HEK293 (cell line): ENCODE measurements at regions not wholly inside any gene's neighbourhood (a gene's known extent, or its start where the extent isn't known, plus 50 kb on each side); places are given as distances from the start of the nearest gene placed in this dataset.

Experiments
- CTCF ChIA-PET: fragments of 350-600 bp; formaldehyde crosslinking; extraction: SDS; loops from one replicate; lab custom pipeline; 2021; ENCODE audit warnings: antibody characterized with exemption; lab: Yijun Ruan, JAX
- POLR2A ChIA-PET: fragments of 300-600 bp; formaldehyde crosslinking; extraction: SDS; loops from one replicate; lab custom pipeline; 2020; ENCODE audit warnings: antibody characterized with exemption, inconsistent platforms; lab: Yijun Ruan, JAX
- H3K27ac ChIP-seq: fragments of 200-500 bp; sonication (Bioruptor generic); 2 replicates; pipeline ENCODE4 v1.5.1; 2014; ENCODE audit warnings: low read depth, low read length, control low read depth, inconsistent platforms; ENCODE audit errors: extremely low read depth
- H3K36me3 ChIP-seq, 2 experiments: fragments of 200-500 bp in 1 of 2; sonication (Bioruptor generic) in 1 of 2; 1 replicate in 1 of 2; 2 replicates in 1 of 2; pipeline ENCODE4 v1.5.1; 2014 to 2017; ENCODE audit warnings: inconsistent platforms in 2 of 2, low read length in 2 of 2; ENCODE audit not compliant: control insufficient read depth in 2 of 2, insufficient read depth in 1 of 2
- H3K4me1 ChIP-seq: fragments of 200-500 bp; sonication (Bioruptor generic); 2 replicates; pipeline ENCODE4 v1.5.1; 2014; ENCODE audit warnings: mild to moderate bottlenecking, low read length, inconsistent platforms; ENCODE audit not compliant: control insufficient read depth, insufficient read depth
- H3K4me3 ChIP-seq: 2 replicates; pipeline ENCODE4 v1.5.1; 2011; ENCODE audit warnings: low read depth, mild to moderate bottlenecking, control low read depth, low read length, moderate library complexity
- H3K9me3 ChIP-seq: fragments of 200-500 bp; sonication (Bioruptor generic); 2 replicates; pipeline ENCODE4 v1.5.1; 2014; ENCODE audit warnings: low read depth, low read length, inconsistent platforms; ENCODE audit not compliant: control insufficient read depth, insufficient read depth
- GLI2 ChIP-seq: fragments of 450-650 bp; formaldehyde crosslinking; IDR thresholded peaks from 2 replicates; pipeline ENCODE4; 2017; ENCODE audit warnings: missing biosample characterization, missing genetic modification characterization, low read depth, borderline replicate concordance
- MZF1 ChIP-seq: fragments of 450-650 bp; formaldehyde crosslinking; IDR thresholded peaks from 2 replicates; pipeline ENCODE4 v1.5.1; 2017; ENCODE audit warnings: missing biosample characterization, missing genetic modification characterization, borderline replicate concordance
- PRDM4 ChIP-seq: fragments of 450-650 bp; formaldehyde crosslinking; IDR thresholded peaks from 2 replicates; pipeline ENCODE4 v1.5.1; 2017; ENCODE audit warnings: missing biosample characterization, missing genetic modification characterization
- ZBTB26 ChIP-seq: fragments of 450-650 bp; formaldehyde crosslinking; optimal IDR thresholded peaks from 2 replicates; pipeline ENCODE3; 2016; ENCODE audit warnings: missing biosample characterization, mild to moderate bottlenecking, missing genetic modification characterization
- ZNF138 ChIP-seq: fragments of 450-650 bp; formaldehyde crosslinking; IDR thresholded peaks from 2 replicates; pipeline ENCODE4 v1.5.1; 2016; ENCODE audit warnings: missing biosample characterization, missing genetic modification characterization, borderline replicate concordance
- ZNF155 ChIP-seq: fragments of 450-650 bp; formaldehyde crosslinking; IDR thresholded peaks from 2 replicates; pipeline ENCODE4 v1.5.1; 2016; ENCODE audit warnings: missing biosample characterization, missing genetic modification characterization
- ZNF214 ChIP-seq: fragments of 450-650 bp; formaldehyde crosslinking; IDR thresholded peaks from 2 replicates; pipeline ENCODE4 v1.5.1; 2017; ENCODE audit warnings: missing biosample characterization, mild to moderate bottlenecking, missing genetic modification characterization, borderline replicate concordance
- ZNF24 ChIP-seq: fragments of 450-650 bp; formaldehyde crosslinking; IDR thresholded peaks from 2 replicates; pipeline ENCODE4 v1.5.1; 2016; ENCODE audit warnings: missing biosample characterization, missing genetic modification characterization
- ZNF26 ChIP-seq: fragments of 450-650 bp; formaldehyde crosslinking; IDR thresholded peaks from 2 replicates; pipeline ENCODE4 v1.5.1; 2016; ENCODE audit warnings: missing biosample characterization, missing genetic modification characterization
- ZNF292 ChIP-seq: fragments of 450-650 bp; formaldehyde crosslinking; IDR thresholded peaks from 2 replicates; pipeline ENCODE4 v1.5.1; 2016; ENCODE audit warnings: low read depth, missing biosample characterization, missing genetic modification characterization, borderline replicate concordance
- ZNF302 ChIP-seq: fragments of 450-650 bp; formaldehyde crosslinking; IDR thresholded peaks from 2 replicates; pipeline ENCODE4 v1.5.1; 2016; ENCODE audit warnings: missing biosample characterization, missing genetic modification characterization, low read depth
- ZNF626 ChIP-seq: fragments of 450-650 bp; sonication (Bioruptor Pico); formaldehyde crosslinking; IDR thresholded peaks from 2 replicates; pipeline ENCODE4 v1.5.1; 2018; ENCODE audit warnings: missing biosample characterization, missing genetic modification characterization, inconsistent platforms
- ZNF664 ChIP-seq: fragments of 450-650 bp; formaldehyde crosslinking; IDR thresholded peaks from 2 replicates; pipeline ENCODE4 v1.5.1; 2016; ENCODE audit warnings: missing biosample characterization, missing genetic modification characterization
- ZNF843 ChIP-seq: fragments of 450-650 bp; formaldehyde crosslinking; IDR thresholded peaks from 2 replicates; pipeline ENCODE4 v1.5.1; 2016; ENCODE audit warnings: missing biosample characterization, missing genetic modification characterization
- ZSCAN30 ChIP-seq: fragments of 450-650 bp; IDR thresholded peaks from 2 replicates; pipeline ENCODE4 v1.5.1; 2018; ENCODE audit warnings: missing biosample characterization, mild to moderate bottlenecking, missing genetic modification characterization, moderate library complexity
- TF ChIP-seq, protein P1 (sequence below): fragments of 450-650 bp; formaldehyde crosslinking; IDR thresholded peaks from 2 replicates; pipeline ENCODE4 v1.5.1; 2016; ENCODE audit warnings: missing biosample characterization, missing genetic modification characterization
- TF ChIP-seq, protein P2 (sequence below): fragments of 450-650 bp; formaldehyde crosslinking; IDR thresholded peaks from 2 replicates; pipeline ENCODE4 v1.5.1; 2017; ENCODE audit warnings: missing biosample characterization, missing genetic modification characterization
- TF ChIP-seq, protein P3 (sequence below): fragments of 450-650 bp; formaldehyde crosslinking; IDR thresholded peaks from 2 replicates; pipeline ENCODE4 v1.5.1; 2016; ENCODE audit warnings: missing biosample characterization, missing genetic modification characterization
- TF ChIP-seq, protein P4 (sequence below): fragments of 450-650 bp; formaldehyde crosslinking; IDR thresholded peaks from 2 replicates; pipeline ENCODE4 v1.5.1; 2017; ENCODE audit warnings: missing biosample characterization, missing genetic modification characterization

DNA sequence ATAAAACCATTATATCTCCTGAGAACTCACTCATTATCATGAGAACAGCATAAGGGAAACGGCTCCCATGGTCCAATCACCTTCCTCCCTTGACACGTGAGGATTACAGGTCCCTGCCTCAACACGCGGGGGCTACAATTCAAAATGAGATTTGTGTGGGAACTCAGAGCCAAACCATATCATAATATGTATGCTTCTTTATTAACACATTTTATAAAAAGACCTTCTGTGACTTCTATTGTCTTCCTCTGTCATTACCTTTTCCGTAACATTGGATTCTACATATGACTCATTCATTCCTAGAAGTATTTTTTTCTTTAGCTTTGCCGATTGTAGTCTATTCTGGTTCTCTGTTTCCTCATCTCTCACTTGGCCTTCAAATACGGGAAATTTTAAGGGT, 267.2 kb upstream of the ROBO1 start (continued):
- TF ChIP-seq ZNF664, result no peak
- no peak for TF ChIP-seq ZBTB26 (tag by site-specific recombination)
- no peak for TF ChIP-seq ZNF24 (tag by site-specific recombination)
- TF ChIP-seq MZF1 (tag by site-specific recombination), result no peak

DNA sequence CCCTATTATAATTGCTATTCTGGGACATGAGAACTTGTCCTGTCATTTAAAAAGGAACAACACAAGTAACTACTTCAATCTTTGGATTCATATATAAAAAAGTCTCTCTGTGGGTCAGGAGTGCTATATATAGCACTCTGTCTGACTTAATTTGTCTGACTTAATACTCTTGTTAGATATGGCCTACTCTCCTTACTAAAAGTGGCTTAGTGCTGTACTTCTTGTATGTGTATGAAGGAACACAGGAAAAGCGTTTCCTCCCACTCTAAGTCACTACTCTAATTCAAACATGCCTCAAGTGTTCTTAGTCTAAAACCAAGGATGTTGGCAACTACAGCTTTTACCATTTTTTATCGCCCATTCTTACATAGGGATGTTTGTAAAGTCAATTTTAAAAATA, 255.2 kb upstream of the ROBO1 start:
- H3K4me3 ChIP-seq, result no peak overlapping the region
- H3K36me3 ChIP-seq, result no peaks in the 10 kb centered on the region
- TF ChIP-seq ZNF843 (tag by site-specific recombination) (no peak), PRDM4 (tag by site-specific recombination) (no peak), ZNF626 (no peak), ZSCAN30 (no peak), ZNF302 (tag by site-specific recombination) (no peak), GLI2 (tag by site-specific recombination) (no peak)
- TF ChIP-seq, protein P1, sequence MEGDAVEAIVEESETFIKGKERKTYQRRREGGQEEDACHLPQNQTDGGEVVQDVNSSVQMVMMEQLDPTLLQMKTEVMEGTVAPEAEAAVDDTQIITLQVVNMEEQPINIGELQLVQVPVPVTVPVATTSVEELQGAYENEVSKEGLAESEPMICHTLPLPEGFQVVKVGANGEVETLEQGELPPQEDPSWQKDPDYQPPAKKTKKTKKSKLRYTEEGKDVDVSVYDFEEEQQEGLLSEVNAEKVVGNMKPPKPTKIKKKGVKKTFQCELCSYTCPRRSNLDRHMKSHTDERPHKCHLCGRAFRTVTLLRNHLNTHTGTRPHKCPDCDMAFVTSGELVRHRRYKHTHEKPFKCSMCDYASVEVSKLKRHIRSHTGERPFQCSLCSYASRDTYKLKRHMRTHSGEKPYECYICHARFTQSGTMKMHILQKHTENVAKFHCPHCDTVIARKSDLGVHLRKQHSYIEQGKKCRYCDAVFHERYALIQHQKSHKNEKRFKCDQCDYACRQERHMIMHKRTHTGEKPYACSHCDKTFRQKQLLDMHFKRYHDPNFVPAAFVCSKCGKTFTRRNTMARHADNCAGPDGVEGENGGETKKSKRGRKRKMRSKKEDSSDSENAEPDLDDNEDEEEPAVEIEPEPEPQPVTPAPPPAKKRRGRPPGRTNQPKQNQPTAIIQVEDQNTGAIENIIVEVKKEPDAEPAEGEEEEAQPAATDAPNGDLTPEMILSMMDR (tag by site-specific recombination), result no peak
- TF ChIP-seq, protein P2, sequence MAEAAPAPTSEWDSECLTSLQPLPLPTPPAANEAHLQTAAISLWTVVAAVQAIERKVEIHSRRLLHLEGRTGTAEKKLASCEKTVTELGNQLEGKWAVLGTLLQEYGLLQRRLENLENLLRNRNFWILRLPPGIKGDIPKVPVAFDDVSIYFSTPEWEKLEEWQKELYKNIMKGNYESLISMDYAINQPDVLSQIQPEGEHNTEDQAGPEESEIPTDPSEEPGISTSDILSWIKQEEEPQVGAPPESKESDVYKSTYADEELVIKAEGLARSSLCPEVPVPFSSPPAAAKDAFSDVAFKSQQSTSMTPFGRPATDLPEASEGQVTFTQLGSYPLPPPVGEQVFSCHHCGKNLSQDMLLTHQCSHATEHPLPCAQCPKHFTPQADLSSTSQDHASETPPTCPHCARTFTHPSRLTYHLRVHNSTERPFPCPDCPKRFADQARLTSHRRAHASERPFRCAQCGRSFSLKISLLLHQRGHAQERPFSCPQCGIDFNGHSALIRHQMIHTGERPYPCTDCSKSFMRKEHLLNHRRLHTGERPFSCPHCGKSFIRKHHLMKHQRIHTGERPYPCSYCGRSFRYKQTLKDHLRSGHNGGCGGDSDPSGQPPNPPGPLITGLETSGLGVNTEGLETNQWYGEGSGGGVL (tag by site-specific recombination), result no peak
- TF ChIP-seq, protein P3, sequence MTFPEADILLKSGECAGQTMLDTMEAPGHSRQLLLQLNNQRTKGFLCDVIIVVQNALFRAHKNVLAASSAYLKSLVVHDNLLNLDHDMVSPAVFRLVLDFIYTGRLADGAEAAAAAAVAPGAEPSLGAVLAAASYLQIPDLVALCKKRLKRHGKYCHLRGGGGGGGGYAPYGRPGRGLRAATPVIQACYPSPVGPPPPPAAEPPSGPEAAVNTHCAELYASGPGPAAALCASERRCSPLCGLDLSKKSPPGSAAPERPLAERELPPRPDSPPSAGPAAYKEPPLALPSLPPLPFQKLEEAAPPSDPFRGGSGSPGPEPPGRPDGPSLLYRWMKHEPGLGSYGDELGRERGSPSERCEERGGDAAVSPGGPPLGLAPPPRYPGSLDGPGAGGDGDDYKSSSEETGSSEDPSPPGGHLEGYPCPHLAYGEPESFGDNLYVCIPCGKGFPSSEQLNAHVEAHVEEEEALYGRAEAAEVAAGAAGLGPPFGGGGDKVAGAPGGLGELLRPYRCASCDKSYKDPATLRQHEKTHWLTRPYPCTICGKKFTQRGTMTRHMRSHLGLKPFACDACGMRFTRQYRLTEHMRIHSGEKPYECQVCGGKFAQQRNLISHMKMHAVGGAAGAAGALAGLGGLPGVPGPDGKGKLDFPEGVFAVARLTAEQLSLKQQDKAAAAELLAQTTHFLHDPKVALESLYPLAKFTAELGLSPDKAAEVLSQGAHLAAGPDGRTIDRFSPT (tag by site-specific recombination), result no peak
- TF ChIP-seq, all 188 proteins: peak for 0
- Histone ChIP-seq H3K4me1 (no peaks in the 10 kb centered on the region), H3K27ac (no peak overlapping the region), H3K9me3 (no peaks in the 10 kb centered on the region)
- POLR2A ChIA-PET, result no interaction called here
- CTCF ChIA-PET, result no interaction called here

DNA sequence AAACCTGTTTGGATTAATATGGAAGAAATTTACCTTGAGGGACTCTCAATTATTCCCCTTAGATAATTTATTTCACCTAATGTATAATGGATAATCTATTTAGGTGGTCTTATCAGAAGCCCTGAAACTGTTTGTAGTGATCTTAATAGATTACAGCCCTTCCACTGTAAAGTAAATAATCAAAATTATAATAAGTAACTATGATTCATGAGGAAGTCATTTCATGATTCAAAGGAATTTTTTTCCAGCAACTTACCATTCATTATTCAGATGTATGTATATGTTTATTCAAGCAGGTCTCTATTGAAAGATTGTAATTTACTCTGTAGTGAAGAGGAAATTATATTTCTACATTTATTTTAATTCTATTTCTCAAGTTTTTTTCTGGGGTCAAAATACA, 250.6 kb upstream of the ROBO1 start:
- H3K36me3 ChIP-seq, result no peaks in the 10 kb centered on the region
- H3K9me3 ChIP-seq, result no peaks in the 10 kb centered on the region
- no peak overlapping the region for H3K4me3 ChIP-seq
- ChIA-PET POLR2A (no interaction called here), CTCF (no interaction called here)
- H3K27ac ChIP-seq, result no peak overlapping the region
- no peaks in the 10 kb centered on the region for H3K4me1 ChIP-seq
- TF ChIP-seq ZNF292 (tag by site-specific recombination) (no peak), ZNF138 (no peak), ZNF26 (tag by site-specific recombination) (no peak), ZNF214 (tag by site-specific recombination) (no peak), ZNF155 (no peak), ZNF626 (no peak)
- TF ChIP-seq, protein P4, sequence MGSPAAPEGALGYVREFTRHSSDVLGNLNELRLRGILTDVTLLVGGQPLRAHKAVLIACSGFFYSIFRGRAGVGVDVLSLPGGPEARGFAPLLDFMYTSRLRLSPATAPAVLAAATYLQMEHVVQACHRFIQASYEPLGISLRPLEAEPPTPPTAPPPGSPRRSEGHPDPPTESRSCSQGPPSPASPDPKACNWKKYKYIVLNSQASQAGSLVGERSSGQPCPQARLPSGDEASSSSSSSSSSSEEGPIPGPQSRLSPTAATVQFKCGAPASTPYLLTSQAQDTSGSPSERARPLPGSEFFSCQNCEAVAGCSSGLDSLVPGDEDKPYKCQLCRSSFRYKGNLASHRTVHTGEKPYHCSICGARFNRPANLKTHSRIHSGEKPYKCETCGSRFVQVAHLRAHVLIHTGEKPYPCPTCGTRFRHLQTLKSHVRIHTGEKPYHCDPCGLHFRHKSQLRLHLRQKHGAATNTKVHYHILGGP, result no peak
